NCI-H128 (cell line): ENCODE measurements at regions not wholly inside any gene's neighbourhood (a gene's known extent, or its start where the extent isn't known, plus 50 kb on each side); places are given as distances from the start of the nearest gene placed in this dataset.

Experiments used
- DNase-seq: peaks from one replicate; lab custom pipeline; 2025; ENCODE audit not compliant: unreplicated experiment; lab: John Stamatoyannopoulos, UW

DNA sequence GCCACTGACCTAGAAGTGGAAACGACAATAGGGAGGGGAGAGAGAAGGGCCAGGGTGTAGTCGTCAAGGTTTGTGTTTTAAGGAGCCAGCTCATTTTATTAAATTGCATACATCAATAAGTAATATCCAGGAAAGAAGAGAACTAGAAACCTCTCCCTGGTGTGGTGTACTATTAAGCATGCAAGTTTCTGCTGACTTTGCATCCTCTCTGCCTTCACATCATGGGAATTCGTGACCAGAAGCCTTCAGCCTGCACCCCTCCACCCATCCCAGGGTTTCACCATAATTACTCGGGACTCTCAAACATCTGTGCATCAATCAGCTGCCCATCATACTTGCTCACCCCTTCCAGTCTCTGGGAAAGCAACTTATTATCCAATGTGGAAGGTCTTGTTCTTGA is 70.9 kb upstream of the UBE3A start:
- no peak for DNase-seq

DNA sequence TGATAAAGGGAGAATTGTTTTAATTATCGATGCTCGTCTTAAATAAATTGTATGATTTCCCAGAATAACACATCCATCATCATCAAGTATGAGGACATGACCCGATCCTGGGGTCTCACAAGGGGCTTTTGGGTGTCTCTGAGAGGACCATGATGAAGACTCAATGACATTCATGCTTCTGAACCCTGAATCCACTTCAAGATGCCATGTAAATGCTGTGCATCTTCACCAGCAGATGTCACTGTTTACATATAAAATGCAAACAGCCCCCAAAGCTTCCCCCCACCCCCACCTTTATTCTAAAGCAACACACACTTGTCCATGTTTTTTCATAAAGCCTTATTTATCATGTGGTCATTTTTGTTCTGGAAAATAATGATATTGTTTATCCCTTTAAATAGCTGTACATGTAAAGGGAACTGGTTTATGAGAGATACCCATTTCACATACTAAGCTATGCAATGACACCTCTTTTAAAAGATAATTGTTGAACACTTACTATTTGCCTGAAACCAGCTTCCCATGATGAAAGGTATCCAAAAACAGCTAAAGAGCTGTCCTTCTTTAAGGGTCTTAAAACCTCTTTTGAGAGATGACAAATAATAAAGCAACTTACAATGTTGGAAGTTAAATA is 69.7 kb upstream of the UBE3A start:
- no peak for DNase-seq

DNA sequence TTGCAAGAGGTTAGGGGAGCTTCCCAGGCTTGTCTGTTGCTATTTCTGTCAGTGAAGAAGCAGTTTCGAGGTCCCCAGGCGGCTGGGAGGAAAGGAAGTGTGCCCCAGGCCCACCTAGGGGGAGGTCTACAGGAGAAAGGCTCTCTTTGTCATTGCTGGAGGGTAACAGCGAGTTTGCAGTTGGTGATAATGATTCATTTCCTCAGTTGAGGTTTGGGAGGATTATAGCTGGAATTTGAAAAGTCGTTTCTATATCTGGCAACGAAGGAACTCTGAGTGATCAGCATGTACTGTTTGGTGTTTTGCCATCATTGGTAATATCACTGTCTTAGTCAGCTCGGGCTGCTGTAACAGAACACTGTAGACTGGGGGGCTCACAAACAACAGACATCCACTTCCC is 65.5 kb upstream of the UBE3A start:
- DNase-seq: no peak

DNA sequence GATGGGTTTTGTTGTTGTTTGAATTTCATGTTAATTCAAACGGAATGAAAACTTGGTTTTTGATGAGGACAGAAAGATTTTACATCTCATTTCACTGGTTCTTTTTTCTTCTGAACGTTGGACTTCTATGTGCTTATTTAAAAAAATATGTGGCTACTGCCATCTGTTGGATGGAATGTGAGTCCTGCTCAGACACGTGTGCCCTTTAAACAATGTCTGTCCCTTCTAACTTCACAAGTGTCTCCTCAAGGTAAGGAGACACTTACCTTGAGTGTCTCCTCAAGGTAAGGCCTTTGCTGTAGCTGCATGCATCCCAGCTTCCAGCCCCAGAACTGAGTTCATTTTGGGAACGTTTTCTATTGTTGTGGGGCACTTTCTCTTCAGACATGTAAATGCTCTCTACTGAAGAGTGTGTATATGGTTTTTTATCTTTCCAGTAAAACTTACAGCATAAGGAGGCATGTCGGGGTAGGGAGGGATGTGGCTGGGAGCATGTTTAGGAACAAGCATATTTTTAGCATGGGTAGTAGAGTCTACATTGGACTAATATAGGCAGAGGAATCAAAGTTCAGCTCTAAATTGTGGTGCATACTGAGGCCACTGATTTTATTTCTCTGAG is 63.1 kb upstream of the UBE3A start:
- DNase-seq: no peak

DNA sequence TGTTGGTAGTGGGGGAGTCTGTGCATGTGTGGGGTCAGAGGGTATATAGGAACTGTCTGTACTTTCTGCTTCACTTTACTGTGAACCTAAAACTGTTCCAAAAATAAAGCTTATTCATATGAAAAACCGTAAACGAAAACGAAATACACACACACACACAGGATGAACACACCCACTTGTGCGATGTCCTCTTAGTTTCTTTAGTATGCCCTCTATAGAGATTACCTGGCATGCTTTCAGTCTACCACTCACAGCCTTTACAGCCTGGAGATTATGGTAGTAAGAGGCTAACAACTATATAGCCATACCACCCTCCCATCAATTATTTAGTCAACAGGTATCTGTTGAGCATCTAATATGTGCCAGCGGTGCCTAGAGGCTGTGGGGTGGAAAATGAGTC is 60.0 kb upstream of the UBE3A start:
- no peak for DNase-seq

DNA sequence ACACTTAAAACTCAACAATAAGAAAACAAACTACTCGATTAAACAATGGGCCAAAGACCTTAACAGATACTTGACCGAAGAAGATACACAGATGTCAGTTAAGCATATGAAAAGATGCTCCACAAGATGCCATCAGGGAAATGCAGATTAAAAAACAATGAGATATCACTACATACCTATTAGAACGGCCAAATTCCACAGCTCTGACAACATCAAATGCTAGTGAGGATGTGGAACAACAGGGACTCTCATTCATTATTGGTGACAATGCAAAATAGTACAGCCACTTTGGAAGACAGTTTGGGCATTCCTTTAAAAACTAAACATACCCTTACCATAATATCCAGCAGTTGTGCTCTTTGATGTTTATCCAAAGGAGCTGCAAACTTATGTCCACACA is 59.1 kb upstream of the UBE3A start:
- no peak for DNase-seq

DNA sequence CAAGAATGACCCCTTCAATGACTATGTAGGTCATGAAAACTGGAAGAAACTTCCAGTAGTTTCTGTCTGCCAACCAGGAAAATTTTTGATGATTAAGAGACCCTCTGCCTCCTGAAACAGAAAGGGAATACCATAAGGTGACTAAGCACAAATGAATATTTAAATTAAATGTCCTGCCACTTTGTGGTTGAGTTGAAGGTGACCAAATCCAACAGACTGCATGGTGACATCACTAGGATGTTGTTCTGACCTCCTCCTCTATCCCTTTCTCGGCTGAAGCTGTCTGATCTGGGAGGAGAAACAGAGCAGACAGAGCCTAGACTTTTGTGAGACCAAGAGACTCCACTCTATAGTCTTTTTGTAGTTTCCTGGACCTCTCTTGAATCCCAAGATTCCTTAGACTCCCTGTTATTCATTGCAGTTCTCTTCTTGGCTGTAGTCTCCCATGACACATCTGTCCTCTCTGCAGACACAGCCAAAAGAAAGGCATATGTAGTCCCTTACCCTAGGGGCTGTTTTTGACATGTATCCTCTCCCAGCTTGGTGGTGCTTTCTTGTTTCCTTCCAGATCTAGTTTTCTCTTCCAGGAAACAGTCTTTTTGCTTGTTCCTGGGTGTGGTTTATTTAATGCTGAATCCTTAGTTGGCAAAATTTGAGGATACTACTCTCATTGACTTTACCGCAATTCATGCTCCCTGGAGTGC is 55.2 kb upstream of the UBE3A start:
- DNase-seq: no peak

DNA sequence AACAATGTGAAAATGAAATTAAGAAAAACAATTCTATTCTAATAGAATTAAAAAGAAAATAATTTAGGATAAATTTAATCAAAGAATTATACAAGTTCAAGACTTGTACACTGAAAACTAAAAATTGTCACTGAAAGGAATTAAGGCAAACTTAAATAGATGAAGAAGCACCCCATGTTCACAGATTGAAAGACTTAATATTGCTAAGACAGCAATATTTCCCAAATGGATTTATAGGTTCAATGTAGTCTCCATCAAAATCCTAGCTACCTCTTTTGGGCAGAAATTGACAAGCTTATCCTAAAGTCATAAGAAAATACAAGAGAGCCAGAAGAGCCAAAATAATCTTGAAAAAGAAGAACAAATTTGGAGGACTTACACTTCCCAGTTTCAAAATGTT is 53.5 kb upstream of the UBE3A start:
- no peak for DNase-seq
